ENCODE measurements at regions not wholly inside any gene's neighbourhood (a gene's known extent, or its start where the extent isn't known, plus 50 kb on each side); places are given as distances from the start of the nearest gene placed in this dataset.

- DNase-seq (ENCODE audit: insufficient read length, low spot score) (no peak), FAIRE-seq (no peak)
- TF ChIP-seq, protein P1, sequence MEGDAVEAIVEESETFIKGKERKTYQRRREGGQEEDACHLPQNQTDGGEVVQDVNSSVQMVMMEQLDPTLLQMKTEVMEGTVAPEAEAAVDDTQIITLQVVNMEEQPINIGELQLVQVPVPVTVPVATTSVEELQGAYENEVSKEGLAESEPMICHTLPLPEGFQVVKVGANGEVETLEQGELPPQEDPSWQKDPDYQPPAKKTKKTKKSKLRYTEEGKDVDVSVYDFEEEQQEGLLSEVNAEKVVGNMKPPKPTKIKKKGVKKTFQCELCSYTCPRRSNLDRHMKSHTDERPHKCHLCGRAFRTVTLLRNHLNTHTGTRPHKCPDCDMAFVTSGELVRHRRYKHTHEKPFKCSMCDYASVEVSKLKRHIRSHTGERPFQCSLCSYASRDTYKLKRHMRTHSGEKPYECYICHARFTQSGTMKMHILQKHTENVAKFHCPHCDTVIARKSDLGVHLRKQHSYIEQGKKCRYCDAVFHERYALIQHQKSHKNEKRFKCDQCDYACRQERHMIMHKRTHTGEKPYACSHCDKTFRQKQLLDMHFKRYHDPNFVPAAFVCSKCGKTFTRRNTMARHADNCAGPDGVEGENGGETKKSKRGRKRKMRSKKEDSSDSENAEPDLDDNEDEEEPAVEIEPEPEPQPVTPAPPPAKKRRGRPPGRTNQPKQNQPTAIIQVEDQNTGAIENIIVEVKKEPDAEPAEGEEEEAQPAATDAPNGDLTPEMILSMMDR (IDR thresholded peaks at IDR 0.05; ENCODE audit: insufficient read depth, missing control alignments) = no peak
Observed at GRCh38 chr6:115728171-115728570, 332.5 kb downstream of the FRK start.

DNA sequence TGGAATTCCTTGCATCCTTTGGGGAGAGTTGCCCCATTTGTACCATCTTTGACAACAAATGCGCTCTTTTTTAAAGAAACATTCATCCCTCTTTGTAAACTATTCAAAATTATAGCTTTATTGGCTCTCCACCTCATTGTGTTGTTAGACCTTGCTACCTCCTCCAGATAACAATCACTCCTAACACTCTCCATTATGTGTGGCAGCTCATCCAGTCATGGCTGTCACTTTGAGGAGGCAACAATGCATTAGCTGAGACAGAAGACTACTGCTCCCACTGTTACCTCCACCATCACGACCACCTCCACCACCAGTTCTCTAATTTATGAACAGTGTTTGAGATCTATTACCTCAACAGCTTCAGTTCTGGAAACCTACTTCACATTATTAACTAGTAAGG lies 339.1 kb downstream of the FRK start:
- DNase-seq (ENCODE audit: insufficient read length, low spot score) (no peak), FAIRE-seq (no peak)
- TF ChIP-seq, protein P1 (IDR thresholded peaks at IDR 0.05; ENCODE audit: insufficient read depth, missing control alignments) = no peak

- FAIRE-seq (no peak), DNase-seq (ENCODE audit: insufficient read length, low spot score) (no peak)
- TF ChIP-seq, protein P1 (IDR thresholded peaks at IDR 0.05; ENCODE audit: insufficient read depth, missing control alignments) = no peak
Observed at GRCh38 chr6:115720900-115721299, 339.8 kb downstream of the FRK start.

- DNase-seq (ENCODE audit: insufficient read length, low spot score) = no peak
- no peak for FAIRE-seq
- TF ChIP-seq, protein P1 (IDR thresholded peaks at IDR 0.05; ENCODE audit: insufficient read depth, missing control alignments) = no peak
Observed at GRCh38 chr6:115717472-115717871, 343.2 kb downstream of the FRK start.

DNA sequence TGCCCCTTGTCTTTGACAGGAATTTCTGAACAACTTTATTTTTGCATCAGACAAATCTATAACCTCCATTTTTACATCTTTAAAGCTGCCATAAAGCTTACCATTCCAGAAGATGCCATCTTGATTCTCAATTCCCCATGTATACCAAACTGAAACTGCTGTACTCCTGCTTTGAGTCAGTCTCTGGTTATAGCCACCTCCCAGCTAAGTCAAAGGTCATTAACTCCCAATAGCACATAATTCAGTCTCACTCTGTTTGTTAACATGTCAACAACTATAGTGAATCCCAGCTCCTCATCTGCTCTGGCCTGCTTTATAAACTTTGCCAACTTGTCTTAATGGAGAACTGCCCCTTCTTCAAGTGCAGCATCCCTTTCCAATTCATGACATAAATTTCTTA lies 343.6 kb downstream of the FRK start:
- DNase-seq (ENCODE audit: insufficient read length, low spot score) (no peak), FAIRE-seq (no peak)
- TF ChIP-seq, protein P1 (IDR thresholded peaks at IDR 0.05; ENCODE audit: insufficient read depth, missing control alignments) = no peak

DNA sequence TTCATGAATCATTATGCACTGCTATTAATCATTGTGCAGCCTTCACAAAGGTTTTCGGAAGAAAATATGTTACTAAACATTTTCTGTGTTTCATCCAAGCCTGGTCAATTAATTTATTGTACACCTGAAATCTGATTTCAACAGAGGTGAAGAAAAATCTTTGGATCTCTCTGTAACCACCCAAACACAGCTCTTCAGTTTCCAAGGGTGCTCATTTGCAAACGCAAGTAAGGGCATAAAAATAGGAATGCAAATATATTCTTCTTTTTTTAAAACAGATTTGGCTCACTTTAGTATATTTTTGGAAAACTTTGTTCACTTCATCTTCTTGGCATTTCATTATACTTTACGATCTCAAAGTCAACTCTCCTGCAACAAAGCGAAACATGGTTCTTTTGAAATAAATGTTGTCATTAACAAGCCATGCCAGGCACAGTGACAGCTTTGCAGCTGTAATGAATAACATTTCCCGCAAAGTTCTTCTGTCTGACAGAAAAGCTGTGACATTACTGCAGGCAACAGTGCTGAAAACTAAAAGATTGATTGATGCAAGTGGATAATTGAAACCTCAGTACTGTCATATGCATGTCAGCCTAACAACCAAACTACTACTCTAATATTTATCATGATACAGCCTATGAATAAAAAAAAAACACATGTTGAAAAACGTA lies 348.3 kb downstream of the FRK start:
- FAIRE-seq = no peak
- DNase-seq (ENCODE audit: insufficient read length, low spot score) = no peak
- TF ChIP-seq, protein P1 (IDR thresholded peaks at IDR 0.05; ENCODE audit: insufficient read depth, missing control alignments) = no peak

DNA sequence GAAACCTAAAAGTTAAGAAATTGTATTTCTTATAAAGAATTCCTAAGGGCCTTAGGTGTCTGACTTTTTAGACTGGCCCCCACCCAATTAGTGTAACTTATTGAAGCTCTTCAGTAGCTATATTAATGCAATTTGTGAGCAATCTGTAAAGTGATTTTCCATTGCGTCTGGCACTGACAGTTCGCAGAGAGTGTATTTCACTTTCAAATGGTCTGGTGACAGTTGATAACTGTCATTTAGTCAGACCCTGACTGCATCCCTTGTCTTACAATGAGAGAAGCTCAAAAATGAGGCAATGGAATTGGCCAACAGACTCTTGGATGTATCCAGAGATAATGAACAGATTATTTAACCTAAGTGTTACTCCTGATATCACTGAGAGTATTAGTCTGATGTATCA lies 351.8 kb downstream of the FRK start:
- FAIRE-seq (no peak), DNase-seq (ENCODE audit: insufficient read length, low spot score) (no peak)
- TF ChIP-seq, protein P1 (IDR thresholded peaks at IDR 0.05; ENCODE audit: insufficient read depth, missing control alignments) = no peak
